OCI-LY1 (cell line): ENCODE measurements at regions not wholly inside any gene's neighbourhood (a gene's known extent, or its start where the extent isn't known, plus 50 kb on each side); places are given as distances from the start of the nearest gene placed in this dataset.

Source experiments
- H2AFZ ChIP-seq: fragments of 200-600 bp; sonication (generic), shearing (Covaris generic); 2 replicates; pipeline ENCODE4 v1.6.0; 2014; ENCODE audit warnings: antibody characterized with exemption, mild to moderate bottlenecking, low read length
- H3F3A ChIP-seq: fragments of 200-600 bp; sonication (generic), shearing (Covaris generic); 2 replicates; pipeline ENCODE4 v1.6.0; 2014; ENCODE audit warnings: mild to moderate bottlenecking, antibody characterized with exemption, low read length, moderate library complexity; ENCODE audit not compliant: insufficient read depth
- H3K27ac ChIP-seq: fragments of 200-600 bp; sonication (generic); 2 replicates; pipeline ENCODE4 v1.5.1; 2014; ENCODE audit warnings: low read length, mixed run types, mild to moderate bottlenecking, low read depth; ENCODE audit not compliant: poor library complexity, severe bottlenecking
- H3K27me3 ChIP-seq: fragments of 200-600 bp; sonication (generic); 2 replicates; pipeline ENCODE4 v1.6.0; 2014; ENCODE audit warnings: antibody characterized with exemption, mild to moderate bottlenecking, low read length, moderate library complexity; ENCODE audit not compliant: insufficient read depth
- H3K36me3 ChIP-seq: fragments of 200-600 bp; sonication (generic); 2 replicates; pipeline ENCODE4 v1.6.1; 2014; ENCODE audit warnings: mild to moderate bottlenecking, antibody characterized with exemption, low read length, moderate library complexity, mixed read lengths; ENCODE audit not compliant: insufficient read depth
- H3K4me1 ChIP-seq: fragments of 200-600 bp; sonication (generic); 2 replicates; pipeline ENCODE4 v1.5.1; 2014; ENCODE audit warnings: mild to moderate bottlenecking, low read length, moderate library complexity; ENCODE audit not compliant: insufficient read depth, severe bottlenecking
- H3K4me2 ChIP-seq: fragments of 200-600 bp; sonication (generic), shearing (Covaris generic); 2 replicates; pipeline ENCODE4 v1.6.1; 2014; ENCODE audit warnings: low read length
- H3K4me3 ChIP-seq: fragments of 200-600 bp; sonication (generic); 2 replicates; pipeline ENCODE4 v1.5.1; 2014; ENCODE audit warnings: low read length, low read depth, mild to moderate bottlenecking, mixed read lengths; ENCODE audit not compliant: poor library complexity, severe bottlenecking
- H3K79me2 ChIP-seq: fragments of 200-600 bp; shearing (Covaris generic); 2 replicates; pipeline ENCODE4 v1.6.1; 2016; ENCODE audit warnings: mixed run types, low read length, mixed read lengths; ENCODE audit not compliant: insufficient read depth
- H3K9ac ChIP-seq: fragments of 200-600 bp; sonication (generic), shearing (Covaris generic); 2 replicates; pipeline ENCODE4 v1.6.1; 2014; ENCODE audit warnings: mild to moderate bottlenecking, low read length, mixed read lengths
- H3K9me2 ChIP-seq: fragments of 200-600 bp; sonication (generic), shearing (Covaris generic); 2 replicates; pipeline ENCODE4 v1.6.1; 2014; ENCODE audit warnings: low read depth, mild to moderate bottlenecking, low read length, mixed read lengths
- H3K9me3 ChIP-seq: fragments of 200-600 bp; shearing (Covaris generic); 2 replicates; pipeline ENCODE4 v1.6.1; 2014; ENCODE audit warnings: low read length, mixed read lengths
- H4K20me1 ChIP-seq: fragments of 200-600 bp; sonication (generic), shearing (Covaris generic); 2 replicates; pipeline ENCODE4 v1.6.0; 2016; ENCODE audit warnings: mild to moderate bottlenecking, low read length; ENCODE audit not compliant: insufficient read depth
- EZH2 ChIP-seq: fragments of 200-600 bp; sonication (generic), shearing (Covaris generic); IDR thresholded peaks from 2 replicates; pipeline ENCODE4 v1.8.0; 2017; ENCODE audit warnings: borderline replicate concordance, mixed run types, mild to moderate bottlenecking, antibody characterized with exemption, low read length, moderate library complexity, mixed read lengths
- TF ChIP-seq, protein P1 (sequence below): fragments of 200-600 bp; sonication (generic), shearing (Covaris generic); IDR thresholded peaks from 2 replicates; pipeline ENCODE4 v1.5.1; 2017; ENCODE audit warnings: mild to moderate bottlenecking, antibody characterized with exemption, low read length, moderate library complexity, mixed read lengths

DNA sequence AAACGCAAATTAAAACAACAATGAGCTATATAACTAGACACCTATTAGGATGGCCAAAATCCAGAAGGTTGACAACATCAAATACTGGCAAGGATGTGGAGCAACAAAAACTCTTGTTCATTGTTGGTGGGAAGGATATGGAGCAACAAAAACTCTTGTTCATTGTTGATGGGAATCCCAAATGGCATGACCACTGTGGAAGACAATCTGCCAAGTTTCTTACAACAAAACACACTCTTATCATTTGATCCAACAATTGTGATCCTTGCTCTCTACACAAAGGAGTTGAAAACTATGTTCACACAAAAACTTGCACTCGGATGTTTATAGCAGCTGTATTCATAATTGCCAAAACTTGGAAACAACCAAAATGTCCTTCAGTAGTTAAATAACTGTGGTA lies 61.8 kb upstream of the LAMA2 start:
- H3K4me1 ChIP-seq, result no peaks in the 10 kb centered on the region
- H3K79me2 ChIP-seq, result no peaks in the 10 kb centered on the region
- no peaks in the 10 kb centered on the region for H3K27me3 ChIP-seq
- no peaks in the 10 kb centered on the region for H3K36me3 ChIP-seq
- H3K27ac ChIP-seq, result no peak overlapping the region
- no peaks in the 10 kb centered on the region for H3K9me2 ChIP-seq
- no peak for TF ChIP-seq EZH2
- TF ChIP-seq, protein P1, sequence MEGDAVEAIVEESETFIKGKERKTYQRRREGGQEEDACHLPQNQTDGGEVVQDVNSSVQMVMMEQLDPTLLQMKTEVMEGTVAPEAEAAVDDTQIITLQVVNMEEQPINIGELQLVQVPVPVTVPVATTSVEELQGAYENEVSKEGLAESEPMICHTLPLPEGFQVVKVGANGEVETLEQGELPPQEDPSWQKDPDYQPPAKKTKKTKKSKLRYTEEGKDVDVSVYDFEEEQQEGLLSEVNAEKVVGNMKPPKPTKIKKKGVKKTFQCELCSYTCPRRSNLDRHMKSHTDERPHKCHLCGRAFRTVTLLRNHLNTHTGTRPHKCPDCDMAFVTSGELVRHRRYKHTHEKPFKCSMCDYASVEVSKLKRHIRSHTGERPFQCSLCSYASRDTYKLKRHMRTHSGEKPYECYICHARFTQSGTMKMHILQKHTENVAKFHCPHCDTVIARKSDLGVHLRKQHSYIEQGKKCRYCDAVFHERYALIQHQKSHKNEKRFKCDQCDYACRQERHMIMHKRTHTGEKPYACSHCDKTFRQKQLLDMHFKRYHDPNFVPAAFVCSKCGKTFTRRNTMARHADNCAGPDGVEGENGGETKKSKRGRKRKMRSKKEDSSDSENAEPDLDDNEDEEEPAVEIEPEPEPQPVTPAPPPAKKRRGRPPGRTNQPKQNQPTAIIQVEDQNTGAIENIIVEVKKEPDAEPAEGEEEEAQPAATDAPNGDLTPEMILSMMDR, result no peak
- H2AFZ ChIP-seq, result no peak overlapping the region
- no peak overlapping the region for H3K4me2 ChIP-seq
- no peaks in the 10 kb centered on the region for H4K20me1 ChIP-seq
- no peak overlapping the region for H3K9ac ChIP-seq
- H3K4me3 ChIP-seq, result no peak overlapping the region
- H3F3A ChIP-seq, result no peaks in the 10 kb centered on the region
- H3K9me3 ChIP-seq, result no peaks in the 10 kb centered on the region

DNA sequence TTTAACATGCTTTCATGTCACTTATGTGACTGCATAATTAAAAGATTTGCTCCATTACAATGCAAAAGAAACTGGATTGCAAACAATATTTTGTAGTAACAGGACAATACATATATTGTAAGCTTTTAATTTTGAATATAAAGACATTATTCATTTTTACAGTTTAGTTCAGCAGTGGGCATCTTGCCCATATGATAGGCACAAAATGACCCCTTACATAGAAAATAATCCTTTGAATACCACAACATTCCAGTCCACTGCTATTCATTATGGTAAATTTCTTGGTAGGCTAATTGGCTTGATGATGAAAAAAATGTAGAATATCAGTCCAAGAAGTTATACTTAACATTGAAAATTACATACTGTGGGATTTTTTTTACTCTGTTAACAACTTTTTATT lies 74.1 kb upstream of the LAMA2 start:
- Histone ChIP-seq H3K4me3 (no peak overlapping the region), H3K4me1 (no peaks in the 10 kb centered on the region), H3K36me3 (no peaks in the 10 kb centered on the region), H3K9me2 (no peaks in the 10 kb centered on the region), H3K9ac (no peak overlapping the region), H3K27ac (no peak overlapping the region), H3K4me2 (no peak overlapping the region), H3K9me3 (no peaks in the 10 kb centered on the region), H3K27me3 (no peaks in the 10 kb centered on the region), H3F3A (no peaks in the 10 kb centered on the region), H2AFZ (no peak overlapping the region), H3K79me2 (no peaks in the 10 kb centered on the region), H4K20me1 (no peaks in the 10 kb centered on the region)
- TF ChIP-seq, protein P1, result no peak

DNA sequence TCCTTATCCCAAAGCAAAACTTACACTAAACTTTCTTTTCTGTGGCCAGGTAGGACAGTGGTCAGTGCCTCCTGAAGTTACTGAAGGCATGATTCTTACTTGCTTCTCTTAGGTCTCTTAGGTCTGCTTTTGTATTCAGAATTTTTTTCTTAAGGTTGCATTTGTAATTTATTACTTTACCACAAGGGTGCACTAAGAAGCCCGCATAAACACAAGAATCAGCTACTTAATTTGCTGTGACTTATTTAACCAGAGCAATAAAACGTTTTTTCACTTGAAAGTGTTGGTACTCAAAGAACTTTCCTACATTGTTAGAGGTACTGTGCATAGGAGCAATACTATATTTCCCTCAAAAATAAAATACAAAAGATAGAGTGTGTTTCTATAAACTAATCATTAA lies 75.4 kb upstream of the LAMA2 start:
- Histone ChIP-seq H3F3A (no peaks in the 10 kb centered on the region), H3K9me3 (no peaks in the 10 kb centered on the region), H2AFZ (no peak overlapping the region)

More for the DNA sequence above, 75.4 kb upstream of the LAMA2 start:
- H3K4me3 ChIP-seq, result no peak overlapping the region
- no peaks in the 10 kb centered on the region for H3K36me3 ChIP-seq
- H3K9me2 ChIP-seq, result no peaks in the 10 kb centered on the region
- TF ChIP-seq EZH2, result no peak
- TF ChIP-seq, protein P1, result peak; percentile 35
- H3K27ac ChIP-seq, result no peak overlapping the region
- H3K27me3 ChIP-seq, result no peaks in the 10 kb centered on the region
- H3K9ac ChIP-seq, result no peak overlapping the region
- H4K20me1 ChIP-seq, result no peaks in the 10 kb centered on the region
- no peaks in the 10 kb centered on the region for H3K79me2 ChIP-seq
- no peaks in the 10 kb centered on the region for H3K4me1 ChIP-seq
- no peak overlapping the region for H3K4me2 ChIP-seq
